ENCODE measurements at regions not wholly inside any gene's neighbourhood (a gene's known extent, or its start where the extent isn't known, plus 50 kb on each side); places are given as distances from the start of the nearest gene placed in this dataset.

DNA sequence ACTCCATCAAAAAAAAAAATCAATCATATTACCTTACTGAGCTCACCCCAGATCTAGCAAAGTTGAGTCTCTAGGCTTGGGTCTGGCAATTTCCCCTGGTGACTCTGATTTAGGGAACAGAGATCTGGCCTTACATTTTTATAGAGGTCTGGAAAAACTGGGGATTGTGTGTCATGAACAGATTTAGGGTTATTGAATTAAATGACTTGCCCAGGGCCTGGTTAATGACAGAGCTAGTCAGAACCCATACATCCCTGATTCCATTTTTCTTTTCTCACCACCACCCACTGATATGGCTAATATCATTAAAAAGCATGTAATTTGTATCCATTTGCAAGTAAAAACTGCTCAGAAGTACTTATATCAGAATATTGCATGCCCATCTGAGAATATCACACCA, 163.4 kb upstream of the OGFRL1 start:
- no peak for DNase-seq (ENCODE audit: low spot score)

DNA sequence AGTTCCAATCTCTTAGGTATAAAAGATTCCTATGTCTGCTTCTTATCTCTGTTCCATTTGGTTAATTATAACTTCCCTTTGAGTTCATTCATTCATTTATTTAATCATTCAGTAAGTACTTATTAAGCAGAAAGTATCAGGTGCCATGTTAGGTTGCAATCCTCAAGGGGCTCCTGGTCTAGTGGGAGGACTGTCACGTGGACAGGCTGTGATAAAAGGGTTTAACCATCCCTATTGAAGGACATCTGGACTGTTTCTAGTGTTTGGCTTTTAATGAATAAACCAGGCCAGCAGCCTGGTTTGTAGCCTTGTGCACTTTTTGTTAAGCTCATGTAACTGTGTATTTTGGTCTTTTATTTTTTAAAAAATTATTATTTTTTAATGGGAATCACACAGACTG, 162.1 kb upstream of the OGFRL1 start:
- no peak for DNase-seq (ENCODE audit: low spot score)

DNA sequence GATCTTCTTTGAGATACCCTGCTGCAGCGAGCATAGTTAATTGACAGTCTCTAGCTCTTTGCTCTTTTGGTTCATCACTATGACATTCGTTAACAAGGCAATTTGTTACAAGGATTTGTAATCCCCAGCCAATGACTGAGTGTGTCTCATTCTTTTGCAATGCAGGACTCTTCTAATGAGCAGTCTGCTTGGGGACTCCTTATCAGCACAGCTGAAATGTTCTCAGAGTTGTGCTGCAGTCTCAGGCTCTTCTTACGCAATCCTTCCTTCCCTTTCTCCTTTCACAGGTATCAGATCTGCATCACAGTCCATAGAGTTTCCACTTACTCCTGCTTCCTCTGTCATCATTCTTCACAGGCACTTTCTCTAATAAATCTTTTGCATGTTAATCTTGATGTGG, 161.2 kb upstream of the OGFRL1 start:
- DNase-seq (ENCODE audit: low spot score), result no peak

DNA sequence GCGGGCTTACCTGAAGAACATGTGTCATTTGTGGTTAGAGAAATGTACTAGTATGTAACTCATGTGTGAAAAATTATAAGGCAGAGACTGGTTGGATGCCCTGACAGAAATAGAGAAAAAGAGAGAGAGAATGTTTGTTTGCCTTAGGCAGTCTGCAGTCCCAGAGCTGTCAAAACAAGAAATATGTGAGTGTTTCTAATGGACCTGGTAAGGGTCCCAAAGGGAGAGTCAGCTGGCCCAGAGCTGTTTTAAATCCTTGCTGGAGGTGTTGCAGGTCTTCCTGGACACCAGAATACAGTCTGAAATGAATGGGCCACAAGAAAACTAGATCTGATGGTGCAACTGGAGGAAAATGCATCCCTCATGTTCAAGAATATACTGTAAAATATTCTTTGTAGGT, 158.3 kb upstream of the OGFRL1 start:
- DNase-seq (ENCODE audit: low spot score), result no peak

DNA sequence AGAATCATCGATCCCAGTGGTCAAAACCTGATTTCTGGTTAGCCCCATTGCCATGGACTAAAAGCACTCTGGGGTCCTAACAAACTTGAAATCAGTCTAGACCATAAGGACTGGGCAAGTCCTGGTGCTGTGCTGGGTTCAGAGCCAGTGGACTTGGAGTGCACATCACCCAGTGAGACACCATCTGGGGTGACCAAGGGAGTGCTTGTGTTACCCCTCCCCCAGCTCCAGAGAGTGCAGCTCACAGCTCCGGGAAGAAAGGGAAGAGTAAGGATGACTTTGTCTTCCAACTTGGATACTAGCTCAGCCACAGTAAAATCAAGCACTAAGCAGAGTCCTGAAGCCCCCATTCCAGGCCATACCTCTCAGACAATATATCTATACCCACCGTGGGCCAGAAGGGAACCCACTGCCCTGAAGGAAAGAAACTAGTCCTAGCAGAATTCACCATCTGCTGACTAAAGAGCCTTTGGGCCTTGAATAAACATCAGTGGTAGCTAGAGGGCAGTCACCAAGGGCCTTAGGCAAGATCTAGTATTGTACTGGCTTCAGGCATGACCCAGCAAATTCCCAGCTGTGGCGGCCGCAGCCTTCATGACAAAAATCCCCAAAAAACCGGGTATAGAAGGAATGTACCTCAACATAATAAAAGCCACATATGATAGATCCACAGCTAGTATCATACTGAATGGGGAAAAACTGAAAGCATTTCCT, 153.5 kb upstream of the OGFRL1 start:
- no peak for DNase-seq (ENCODE audit: low spot score)

DNA sequence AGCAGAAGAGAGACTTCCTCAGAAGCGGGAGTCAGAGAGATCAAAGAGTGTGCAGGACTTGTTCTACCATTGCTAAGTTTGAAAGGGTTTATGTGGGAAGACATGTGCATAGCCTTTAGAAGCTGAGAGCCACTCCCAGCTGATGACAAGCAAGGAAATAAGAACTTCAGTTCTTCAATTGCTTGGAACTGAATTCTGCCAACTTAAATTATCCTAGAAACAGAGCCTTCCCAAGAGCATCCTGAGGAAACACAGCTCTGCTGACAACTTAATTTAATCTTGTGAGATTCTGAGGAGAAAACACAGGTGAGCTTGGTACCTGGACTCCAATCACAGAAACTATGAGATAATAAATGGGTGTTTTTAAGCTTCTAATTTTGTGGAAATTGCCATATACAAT, 150.6 kb upstream of the OGFRL1 start:
- no peak for DNase-seq (ENCODE audit: low spot score)

DNA sequence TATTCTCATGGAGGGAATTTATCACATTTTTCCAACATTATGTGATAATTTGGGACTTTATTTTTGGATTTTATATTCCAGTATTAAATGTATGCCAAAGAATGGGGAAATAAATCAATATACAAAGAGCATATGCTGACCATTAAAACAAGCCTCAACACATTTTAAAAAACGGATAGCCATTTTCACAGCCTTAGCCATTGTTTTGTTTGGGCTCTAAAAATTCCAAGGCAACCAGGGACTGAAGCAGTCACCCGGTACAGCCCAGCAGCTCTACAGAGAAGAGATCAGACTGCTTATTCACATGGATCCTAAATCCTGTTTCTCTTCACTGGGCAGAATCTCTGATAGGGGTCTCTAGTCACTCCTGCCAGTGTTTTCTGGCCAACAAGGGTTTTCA, 150.2 kb upstream of the OGFRL1 start:
- no peak for DNase-seq (ENCODE audit: low spot score)

DNA sequence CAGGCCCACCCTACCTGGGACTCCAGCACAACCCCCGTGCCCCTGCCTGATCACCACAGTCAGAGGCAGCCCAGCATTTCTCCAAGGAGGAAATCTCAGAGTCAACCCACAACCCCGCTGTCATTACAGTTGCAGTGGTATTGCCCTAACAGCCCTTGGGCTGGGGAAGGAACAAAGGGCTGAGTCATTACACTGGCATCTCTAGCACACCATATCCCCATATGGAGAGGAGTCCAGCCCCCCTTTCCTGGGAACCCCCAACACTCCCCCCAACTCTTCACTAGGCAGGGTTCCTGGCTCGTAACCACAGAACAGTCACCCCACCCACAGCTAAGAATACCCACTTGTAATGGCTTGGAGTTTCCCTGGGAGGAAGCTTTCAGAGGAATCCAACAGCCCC, 149.4 kb upstream of the OGFRL1 start:
- no peak for DNase-seq (ENCODE audit: low spot score)

DNA sequence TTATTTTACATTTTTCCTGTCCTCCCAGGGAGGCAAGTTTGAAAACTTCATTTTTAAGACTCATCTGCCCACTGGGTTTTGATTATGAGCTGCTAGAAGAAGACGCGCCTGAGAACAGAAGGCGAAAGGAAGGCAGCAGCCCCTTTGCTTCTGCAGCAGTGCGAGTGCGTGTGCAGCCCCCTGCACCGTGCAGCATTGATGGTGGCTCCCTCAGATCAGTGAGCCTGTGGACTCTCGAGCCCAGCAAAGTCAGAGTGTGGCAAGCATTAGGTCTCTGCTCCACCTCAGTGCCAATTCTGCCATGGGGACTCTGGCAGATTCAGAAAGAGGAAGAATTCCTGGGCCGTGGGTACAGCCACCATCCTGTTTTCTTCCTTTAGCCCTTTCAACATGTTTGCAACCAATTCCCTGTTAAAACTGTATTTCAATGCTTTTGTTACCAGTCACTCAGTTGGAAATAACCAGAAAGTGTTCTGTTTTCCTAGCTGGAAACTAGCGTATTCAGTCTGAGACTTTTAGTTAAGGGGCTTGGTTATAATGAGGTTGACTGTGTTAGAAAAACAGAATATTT, 134.8 kb upstream of the OGFRL1 start:
- no peak for DNase-seq (ENCODE audit: low spot score)

DNA sequence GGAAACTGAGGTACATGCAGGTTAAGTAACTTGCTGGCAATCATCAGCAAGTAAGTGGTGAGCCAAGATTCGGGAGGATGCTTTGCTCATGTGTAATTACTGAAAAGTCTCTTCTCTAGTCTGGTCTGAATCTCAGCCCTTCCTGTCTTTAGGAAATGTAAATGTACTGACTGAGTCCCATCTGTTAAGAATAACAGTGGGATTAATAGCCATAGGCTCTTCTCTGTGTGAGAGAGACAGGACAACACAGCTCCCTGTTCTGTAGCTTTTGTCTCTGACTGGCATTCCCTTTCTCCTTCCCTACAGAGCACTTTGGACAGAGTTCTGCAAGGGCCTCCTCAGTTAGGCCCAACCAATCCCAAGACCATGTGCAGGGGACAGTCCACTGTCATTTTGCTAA, 131.3 kb upstream of the OGFRL1 start:
- DNase-seq (ENCODE audit: low spot score), result no peak

DNA sequence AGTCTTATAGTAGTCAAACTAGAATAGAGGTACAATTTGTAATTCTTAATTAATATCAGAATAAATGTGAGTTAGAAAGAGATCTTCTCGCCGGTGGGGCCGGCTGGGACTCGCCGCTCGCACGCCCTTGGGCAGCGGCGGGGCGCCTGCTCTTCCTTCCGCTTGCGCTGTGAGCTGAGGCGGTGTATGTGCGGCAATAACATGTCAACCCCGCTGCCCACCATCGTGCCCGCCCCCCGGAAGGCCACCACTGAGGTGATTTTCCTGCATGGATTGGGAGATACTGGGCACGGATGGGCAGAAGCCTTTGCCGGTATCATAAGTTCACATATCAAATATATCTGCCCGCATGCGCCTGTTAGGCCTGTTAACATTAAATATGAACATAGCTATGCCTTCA, 123.7 kb upstream of the OGFRL1 start:
- no peak for DNase-seq (ENCODE audit: low spot score)

DNA sequence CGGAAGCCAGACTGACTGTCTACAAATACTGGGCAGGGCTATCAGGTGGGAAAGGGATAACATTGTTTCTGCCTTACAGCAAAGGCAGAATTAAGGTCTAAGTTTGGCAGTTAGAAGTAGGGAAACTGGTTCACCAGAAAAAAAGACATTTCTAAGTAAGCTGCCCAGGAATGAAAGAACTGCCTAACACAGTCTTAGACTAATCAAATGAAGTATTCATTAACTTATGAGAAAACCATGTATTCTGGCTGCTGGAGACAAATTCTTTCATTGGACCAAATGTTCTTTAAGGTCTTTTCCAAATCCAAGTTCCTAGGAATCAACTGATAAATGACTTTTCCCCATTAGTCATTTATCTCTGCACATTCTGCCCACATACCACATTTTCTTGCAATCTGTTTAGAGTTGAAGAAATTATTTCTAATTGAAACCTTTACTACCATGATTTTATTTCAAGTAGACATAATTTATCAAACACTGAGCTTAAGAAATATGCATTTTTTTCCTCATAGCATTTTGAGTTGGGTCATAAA, 120.3 kb upstream of the OGFRL1 start:
- DNase-seq (ENCODE audit: low spot score), result no peak

DNA sequence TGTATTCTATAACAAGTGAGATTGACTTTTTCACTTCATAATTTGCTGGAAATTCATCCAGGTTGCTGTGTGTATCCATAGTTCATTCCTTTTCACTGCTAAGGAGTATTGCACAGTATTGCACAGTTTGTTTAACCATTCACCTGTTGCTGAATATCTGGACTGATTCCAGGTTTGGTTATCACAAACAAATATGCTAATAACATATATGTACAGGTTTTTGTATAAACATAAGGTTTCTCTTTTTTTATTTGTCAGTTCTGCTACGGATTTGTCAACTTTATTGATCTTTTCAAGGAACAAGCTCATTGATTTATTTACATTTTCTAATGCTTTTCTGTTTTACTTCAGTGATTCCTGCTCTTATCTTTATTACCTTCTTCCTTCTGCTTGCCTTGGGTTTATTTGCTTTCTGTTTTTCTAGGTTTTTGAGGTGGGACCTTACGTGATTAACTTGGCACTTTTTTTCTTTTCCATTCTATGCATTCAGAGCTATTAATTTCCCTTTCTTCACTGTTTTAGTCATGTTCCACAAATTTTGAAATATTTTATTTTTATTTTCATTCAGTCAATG, 117.0 kb upstream of the OGFRL1 start:
- DNase-seq (ENCODE audit: low spot score), result no peak

DNA sequence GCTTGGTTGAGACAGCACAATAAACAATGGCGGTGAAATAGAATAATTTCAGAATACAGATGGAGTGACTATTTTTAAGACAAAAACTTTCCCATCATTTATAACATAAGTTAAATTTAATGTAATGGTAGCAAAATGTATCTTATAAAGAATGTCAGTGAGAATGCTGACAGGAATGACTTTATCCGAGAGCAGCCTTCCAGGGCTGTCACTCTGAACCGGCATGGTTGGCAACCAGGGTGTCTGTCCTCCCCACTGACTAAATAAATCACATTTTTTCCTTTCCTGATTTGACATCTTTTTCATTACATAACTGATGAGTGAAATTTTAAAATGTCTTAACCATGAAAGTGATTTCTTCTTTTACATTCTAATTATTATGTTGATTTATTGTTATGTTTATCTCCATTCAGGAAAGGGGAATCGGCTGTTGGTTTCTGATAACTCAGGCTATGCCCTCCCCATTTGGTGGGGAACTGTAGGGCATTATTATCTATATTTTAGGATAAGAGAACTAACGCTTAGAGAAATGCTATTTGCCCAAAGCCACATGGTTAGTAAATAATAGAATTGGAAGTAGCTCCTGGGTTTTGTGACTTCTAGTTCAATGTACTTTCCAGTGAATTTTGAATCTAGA, 109.2 kb upstream of the OGFRL1 start:
- no peak for DNase-seq (ENCODE audit: low spot score)

DNA sequence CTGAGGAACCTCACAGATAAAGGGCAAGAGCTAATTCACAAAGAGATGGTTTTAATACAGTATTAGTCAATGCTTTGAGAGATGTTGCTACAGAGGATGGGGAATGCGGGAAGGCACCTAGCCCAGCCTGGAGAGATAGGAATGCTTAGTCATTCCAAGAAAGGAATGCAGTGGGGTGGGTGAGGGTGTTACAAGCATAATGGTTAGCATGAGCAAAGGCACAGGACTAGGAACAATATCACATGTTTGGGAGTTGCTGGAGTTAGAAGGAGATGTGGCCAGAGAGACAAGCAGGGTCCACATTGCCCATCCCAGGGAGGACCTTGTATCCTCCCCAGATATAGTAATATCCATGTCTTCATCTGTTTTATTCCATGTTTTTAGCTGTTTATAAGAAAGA, 107.0 kb upstream of the OGFRL1 start:
- no peak for DNase-seq (ENCODE audit: low spot score)

DNA sequence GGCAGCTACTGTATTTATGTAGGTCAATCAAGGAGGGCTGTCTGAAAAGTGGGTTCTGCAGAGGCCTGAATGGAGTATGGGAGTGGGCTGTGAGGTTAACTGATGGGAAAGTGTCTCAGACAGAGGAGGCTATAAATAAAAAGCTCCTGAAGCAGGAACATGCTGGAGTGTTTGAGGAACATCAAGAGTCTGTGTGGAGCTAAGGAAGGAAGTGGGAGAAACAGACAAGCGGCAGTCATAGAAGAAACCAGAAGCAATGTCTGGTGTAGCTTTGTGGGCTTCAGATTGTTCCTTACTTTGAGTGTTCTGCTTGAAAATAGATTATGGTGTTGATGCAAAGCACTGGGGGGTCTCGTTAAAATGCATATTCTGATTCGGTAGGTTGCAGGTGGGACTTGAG, 101.5 kb upstream of the OGFRL1 start:
- DNase-seq (ENCODE audit: low spot score), result no peak

DNA sequence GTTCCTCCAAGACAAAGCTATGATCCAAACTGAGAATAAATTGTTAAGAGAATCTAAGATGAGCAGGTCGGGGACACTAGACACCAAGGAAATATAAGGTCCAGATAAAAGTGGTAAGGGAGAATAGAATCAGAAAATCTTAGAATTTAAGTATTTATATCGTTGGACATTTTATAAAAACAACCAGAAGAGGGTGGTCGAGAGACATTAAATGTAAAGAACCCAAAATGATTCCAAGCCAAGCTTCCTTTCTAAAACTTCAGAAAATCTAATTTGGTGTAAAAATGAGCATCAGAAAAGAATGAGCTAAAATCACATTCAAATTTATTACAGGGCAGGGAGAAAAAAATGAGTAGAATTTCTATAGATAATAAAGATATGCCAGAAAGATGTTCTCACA, 97.8 kb upstream of the OGFRL1 start:
- DNase-seq (ENCODE audit: low spot score), result no peak

DNA sequence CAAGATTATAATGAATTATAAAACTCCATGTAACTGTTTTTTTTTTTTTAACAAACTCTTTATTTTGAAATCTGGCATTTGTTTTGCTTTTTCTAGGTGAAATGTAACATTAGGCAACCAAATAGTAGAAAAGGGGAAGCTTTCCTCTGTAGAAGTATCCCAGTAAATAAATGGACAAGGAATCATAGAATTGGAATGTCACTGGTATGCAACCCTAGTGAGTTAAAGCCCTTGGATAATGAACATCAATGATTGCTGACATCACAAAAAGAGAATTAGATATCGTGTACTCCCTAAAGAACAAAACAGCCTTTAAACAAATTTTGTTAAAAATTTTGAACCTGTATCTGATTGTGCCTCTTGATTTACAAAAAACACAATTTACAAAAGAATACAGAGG, 93.9 kb upstream of the OGFRL1 start:
- no peak for DNase-seq (ENCODE audit: low spot score)

DNA sequence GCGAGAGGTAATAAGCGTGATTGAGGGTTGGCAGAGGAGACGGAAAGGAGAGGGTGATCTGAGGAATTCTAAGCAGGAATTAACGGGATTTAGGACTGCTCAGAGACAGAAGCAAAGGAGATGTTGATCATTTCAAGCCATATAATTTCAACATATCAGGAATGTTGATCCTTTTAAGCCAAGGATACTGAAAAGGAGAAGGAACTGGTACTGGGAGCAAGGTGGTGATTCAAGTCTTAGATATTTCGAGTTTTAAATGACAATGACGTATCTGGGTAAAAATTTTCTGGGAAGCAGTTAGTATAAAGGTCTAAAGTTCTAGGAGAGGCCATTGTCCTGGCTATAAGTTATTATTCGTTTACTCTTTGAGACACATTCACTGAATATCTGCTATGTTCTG, 91.3 kb upstream of the OGFRL1 start:
- no peak for DNase-seq (ENCODE audit: low spot score)

DNA sequence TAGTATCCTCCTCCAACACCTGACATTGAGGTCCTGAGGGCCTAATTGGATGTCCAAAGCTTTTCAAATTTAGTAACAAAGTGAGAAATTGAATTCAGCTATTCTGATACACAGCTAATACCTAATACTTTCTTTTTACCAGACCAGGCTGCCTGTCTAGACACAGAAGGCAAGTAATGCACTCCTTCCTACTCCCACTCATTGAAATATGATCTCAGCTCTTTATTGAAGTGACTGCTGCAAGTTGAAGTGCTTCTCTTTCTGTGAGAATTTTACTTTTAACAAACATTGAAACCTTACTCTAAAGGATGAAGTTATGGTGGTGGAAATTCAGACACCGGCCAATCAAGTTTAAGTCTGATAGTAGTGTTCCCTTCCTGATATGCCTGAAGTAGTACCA, 90.8 kb upstream of the OGFRL1 start:
- no peak for DNase-seq (ENCODE audit: low spot score)

DNA sequence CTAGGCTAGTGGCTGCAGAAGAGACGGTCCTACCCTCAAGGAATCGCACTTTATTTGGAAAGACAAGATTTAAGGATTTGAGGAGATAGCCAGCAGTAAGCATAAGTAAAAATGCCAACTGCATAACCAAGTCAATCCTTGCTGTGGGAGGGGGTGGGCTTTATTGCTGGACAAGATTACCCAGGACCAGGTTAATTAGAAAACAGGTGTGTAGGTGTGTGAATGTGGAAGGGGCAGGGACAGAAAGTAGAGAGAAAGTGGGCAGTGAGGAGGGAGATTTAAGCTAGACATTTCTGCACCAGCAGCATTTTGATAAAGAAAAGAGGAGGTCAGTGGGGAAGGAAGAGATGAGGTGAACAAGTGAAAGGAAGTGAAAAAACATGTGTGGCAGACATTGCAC, 89.7 kb upstream of the OGFRL1 start:
- no peak for DNase-seq (ENCODE audit: low spot score)

DNA sequence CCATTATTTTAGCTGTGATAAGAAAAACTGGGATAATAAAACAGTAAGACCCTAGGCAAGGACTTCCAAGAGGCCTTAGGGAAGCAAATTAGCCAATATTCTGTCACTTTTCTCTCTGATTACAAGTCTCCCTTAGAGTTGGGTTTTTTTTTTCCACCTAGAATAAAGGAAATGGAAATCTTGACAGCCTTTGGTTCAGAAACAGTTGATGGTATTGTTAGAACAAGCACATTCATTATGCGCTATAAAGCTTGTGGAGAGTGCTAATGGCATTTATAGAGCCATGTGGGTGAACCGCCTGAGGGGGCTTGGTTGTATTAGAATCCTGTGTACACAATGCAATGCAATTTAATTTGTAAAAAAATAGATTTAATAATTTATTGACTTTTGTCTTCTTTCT, 88.9 kb upstream of the OGFRL1 start:
- no peak for DNase-seq (ENCODE audit: low spot score)

DNA sequence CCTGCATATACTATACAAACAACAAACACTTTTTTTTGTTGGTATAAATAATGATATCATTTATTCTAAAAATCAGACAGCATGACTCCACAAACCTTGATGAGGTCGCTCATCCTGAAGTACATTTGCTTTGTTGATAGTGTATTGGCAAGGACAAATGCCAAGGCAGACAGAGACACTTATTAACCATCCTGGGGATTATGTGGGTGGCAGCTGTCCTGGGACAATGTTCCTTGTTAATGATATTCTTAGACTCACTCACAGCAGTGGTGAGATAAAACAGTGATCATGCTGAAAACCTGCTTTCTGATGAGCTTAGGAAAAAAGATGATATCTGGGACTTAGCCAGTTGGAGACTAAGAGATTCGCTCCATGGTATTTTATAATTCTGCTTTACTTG, 85.4 kb upstream of the OGFRL1 start:
- no peak for DNase-seq (ENCODE audit: low spot score)
